AG04450 (cell line): ENCODE measurements at regions not wholly inside any gene's neighbourhood (a gene's known extent, or its start where the extent isn't known, plus 50 kb on each side); places are given as distances from the start of the nearest gene placed in this dataset.

Experiments used
- CTCF ChIA-PET: fragments of 300-600, 350-600 bp; formaldehyde crosslinking; extraction: SDS; loops from one replicate; lab custom pipeline; 2022; ENCODE audit warnings: antibody characterized with exemption, inconsistent platforms; lab: Charles Lee
- POLR2A ChIA-PET: fragments of 350-600 bp; formaldehyde crosslinking; extraction: SDS; loops from one replicate; lab custom pipeline; 2021; ENCODE audit warnings: antibody characterized with exemption, inconsistent platforms; lab: Yijun Ruan, JAX
- DNase-seq: peaks from one replicate; pipeline ENCODE4 v3.0.0-alpha.2; 2011; ENCODE audit warnings: low read depth, low spot score
- H3K27ac ChIP-seq: one replicate; pipeline ENCODE4 v1.5.1; 2012; ENCODE audit warnings: low read depth, low read length, control low read depth
- H3K27me3 ChIP-seq: one replicate; pipeline ENCODE4 v1.6.0; 2012; ENCODE audit warnings: low read length; ENCODE audit not compliant: control insufficient read depth, insufficient read depth
- H3K4me3 ChIP-seq: 2 replicates; pipeline ENCODE4 v1.5.1; 2011; ENCODE audit warnings: mild to moderate bottlenecking, low read depth, low read length, control low read depth
- H3K9me3 ChIP-seq: 2 replicates; pipeline ENCODE4 v1.5.1; 2012; ENCODE audit warnings: low read length; ENCODE audit not compliant: control insufficient read depth, insufficient read depth
- TF ChIP-seq, protein P1 (sequence below): IDR thresholded peaks from 2 replicates; pipeline ENCODE4 v1.5.1; 2011; ENCODE audit warnings: low read depth, low read length, control low read depth, inconsistent platforms

DNA sequence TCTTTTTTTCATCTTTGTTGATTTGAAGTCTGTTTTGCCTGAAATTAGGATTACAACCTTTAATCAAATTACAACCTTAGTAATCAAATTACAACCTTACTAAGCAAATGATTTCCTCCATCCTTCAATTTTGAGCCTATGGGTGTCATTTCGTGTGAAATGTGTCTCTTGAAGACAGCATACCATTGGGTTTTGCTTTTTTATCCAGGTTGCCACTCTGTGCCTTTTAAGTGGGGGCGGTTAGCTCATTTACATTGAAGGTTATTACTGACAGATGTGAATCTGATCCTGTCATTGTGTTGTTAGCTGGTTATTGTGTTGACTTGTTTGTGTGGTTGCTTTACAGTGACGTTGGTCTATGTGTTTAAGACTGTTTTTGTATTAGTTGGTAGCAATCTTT, 74.8 kb upstream of the BCL9 start:
- Histone ChIP-seq H3K4me3 (no peak overlapping the region), H3K27ac (no peak overlapping the region), H3K27me3 (no peaks in the 10 kb centered on the region), H3K9me3 (no peaks in the 10 kb centered on the region)
- POLR2A ChIA-PET = no interaction called here
- CTCF ChIA-PET = no interaction called here
- no peak for DNase-seq
- TF ChIP-seq, protein P1, sequence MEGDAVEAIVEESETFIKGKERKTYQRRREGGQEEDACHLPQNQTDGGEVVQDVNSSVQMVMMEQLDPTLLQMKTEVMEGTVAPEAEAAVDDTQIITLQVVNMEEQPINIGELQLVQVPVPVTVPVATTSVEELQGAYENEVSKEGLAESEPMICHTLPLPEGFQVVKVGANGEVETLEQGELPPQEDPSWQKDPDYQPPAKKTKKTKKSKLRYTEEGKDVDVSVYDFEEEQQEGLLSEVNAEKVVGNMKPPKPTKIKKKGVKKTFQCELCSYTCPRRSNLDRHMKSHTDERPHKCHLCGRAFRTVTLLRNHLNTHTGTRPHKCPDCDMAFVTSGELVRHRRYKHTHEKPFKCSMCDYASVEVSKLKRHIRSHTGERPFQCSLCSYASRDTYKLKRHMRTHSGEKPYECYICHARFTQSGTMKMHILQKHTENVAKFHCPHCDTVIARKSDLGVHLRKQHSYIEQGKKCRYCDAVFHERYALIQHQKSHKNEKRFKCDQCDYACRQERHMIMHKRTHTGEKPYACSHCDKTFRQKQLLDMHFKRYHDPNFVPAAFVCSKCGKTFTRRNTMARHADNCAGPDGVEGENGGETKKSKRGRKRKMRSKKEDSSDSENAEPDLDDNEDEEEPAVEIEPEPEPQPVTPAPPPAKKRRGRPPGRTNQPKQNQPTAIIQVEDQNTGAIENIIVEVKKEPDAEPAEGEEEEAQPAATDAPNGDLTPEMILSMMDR = no peak

DNA sequence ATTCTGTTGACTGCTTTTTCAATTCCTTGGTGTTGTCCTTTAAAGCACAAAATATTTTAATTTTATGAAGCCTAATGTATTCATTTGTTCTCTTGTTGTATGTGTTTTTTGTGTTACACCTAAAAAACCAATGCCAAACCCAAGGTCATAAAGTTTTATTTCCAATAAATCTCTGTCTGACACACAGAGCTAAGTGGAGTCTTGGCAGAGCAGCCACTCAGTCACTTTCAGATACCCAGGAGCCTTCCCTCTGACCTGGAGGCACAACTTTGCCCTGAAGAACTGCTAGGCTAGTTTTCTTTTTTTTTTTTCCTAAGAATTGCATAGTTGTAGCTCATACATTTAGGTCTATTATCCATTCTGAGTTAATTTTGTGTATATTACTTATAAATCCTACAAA, 71.2 kb upstream of the BCL9 start:
- Histone ChIP-seq H3K27ac (no peak overlapping the region), H3K27me3 (no peaks in the 10 kb centered on the region), H3K4me3 (no peak overlapping the region), H3K9me3 (no peaks in the 10 kb centered on the region)
- no peak for DNase-seq
- POLR2A ChIA-PET = no interaction called here
- CTCF ChIA-PET = no interaction called here
- TF ChIP-seq, protein P1 = no peak

DNA sequence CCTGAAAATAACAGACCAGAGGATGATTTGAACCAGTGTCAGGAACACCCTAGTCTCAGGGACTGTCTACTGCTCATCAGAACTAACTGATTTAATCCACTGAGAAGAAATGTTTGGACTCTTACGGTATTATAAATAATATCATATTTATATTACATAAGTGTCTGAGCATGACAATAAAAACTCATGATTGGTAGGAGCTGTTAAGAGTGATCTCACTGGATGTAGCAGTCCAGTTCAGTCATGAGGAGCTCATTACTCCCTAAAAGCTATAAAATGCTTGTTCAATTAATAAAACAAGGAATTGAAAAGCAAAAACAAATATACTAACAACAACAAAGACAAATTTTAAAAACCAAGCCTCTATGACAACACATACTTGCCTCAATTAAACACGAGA, 68.8 kb upstream of the BCL9 start:
- no peak for DNase-seq
- no peak overlapping the region for H3K4me3 ChIP-seq
- H3K27ac ChIP-seq = no peak overlapping the region
- no peaks in the 10 kb centered on the region for H3K9me3 ChIP-seq
- POLR2A ChIA-PET = no interaction called here
- TF ChIP-seq, protein P1 = no peak
- CTCF ChIA-PET = interaction anchor here (1.0 to 1.8 kb wide), 2 partner anchors 19 to 22 kb away, joined by 3 to 4 read pairs; no protein-coding TSS in a partner anchor
- no peaks in the 10 kb centered on the region for H3K27me3 ChIP-seq

DNA sequence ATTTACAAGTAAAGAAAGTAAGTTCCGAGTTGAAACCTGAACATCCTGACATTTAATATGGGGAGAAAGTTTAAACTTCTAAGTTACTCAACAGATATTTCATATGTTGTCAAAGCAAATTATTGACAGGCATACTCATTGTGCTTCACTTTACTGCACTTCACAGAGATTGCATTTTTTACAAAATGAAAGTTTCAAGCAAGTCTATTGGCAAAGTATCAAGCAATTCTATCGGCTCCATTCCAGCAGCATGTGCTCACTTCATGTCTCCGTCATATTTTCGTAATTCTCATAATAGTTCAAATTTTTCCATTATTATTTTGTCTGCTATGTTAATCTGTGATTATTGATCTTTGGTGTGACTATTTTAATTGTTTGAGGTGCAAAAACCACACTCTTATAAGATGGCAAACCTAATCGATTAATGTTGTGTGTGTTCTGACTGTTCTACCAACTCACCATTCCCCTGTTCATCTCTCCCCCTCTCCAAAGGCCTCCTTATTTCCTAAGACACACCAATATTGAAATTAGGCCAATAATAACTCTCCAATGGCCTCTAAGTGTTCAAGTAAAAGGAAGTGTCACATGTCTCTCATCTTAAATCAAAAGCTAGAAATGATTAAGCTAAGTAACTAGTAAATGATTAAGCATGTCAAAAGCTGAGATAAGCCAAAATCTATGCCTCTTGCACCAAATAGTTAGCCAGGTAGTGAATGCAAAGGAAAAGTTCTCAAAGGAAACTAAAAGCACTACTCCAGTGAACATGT, 68.2 kb upstream of the BCL9 start:
- TF ChIP-seq, protein P1 = no peak
- ChIA-PET POLR2A (no interaction called here), CTCF (interaction anchor here (1.0 to 1.8 kb wide), 4 partner anchors 20 to 83 kb away, joined by 3 to 4 read pairs (median 3); no protein-coding TSS in a partner anchor)
- Histone ChIP-seq H3K4me3 (no peak overlapping the region), H3K27me3 (no peaks in the 10 kb centered on the region), H3K27ac (no peak overlapping the region), H3K9me3 (no peaks in the 10 kb centered on the region)
- DNase-seq = no peak

DNA sequence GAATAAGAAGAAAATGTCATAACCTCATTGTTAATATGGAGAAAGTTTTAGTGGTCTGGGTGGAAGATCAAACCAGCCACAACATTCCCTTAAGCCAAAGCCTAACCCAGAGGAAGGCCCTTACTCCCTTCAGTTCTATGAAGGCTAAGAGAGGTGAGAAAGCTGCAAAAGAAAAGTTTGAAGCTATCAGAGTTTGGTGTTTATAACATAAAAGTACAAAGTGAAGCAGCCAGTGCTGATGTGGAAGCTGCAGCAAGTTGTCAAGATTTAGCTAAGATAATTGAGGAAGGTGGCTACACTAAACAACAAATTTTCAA, 67.6 kb upstream of the BCL9 start:
- DNase-seq = no peak
- no peaks in the 10 kb centered on the region for H3K9me3 ChIP-seq
- CTCF ChIA-PET = interaction anchor here (1.0 to 1.8 kb wide), 3 partner anchors 20 to 83 kb away, joined by 3 to 4 read pairs (median 3); no protein-coding TSS in a partner anchor
- TF ChIP-seq, protein P1 = no peak
- POLR2A ChIA-PET = no interaction called here
- H3K27ac ChIP-seq = no peak overlapping the region
- no peaks in the 10 kb centered on the region for H3K27me3 ChIP-seq
- no peak overlapping the region for H3K4me3 ChIP-seq
